CD4-positive, alpha-beta T cell (primary cell): ENCODE measurements at regions not wholly inside any gene's neighbourhood (a gene's known extent, or its start where the extent isn't known, plus 50 kb on each side); places are given as distances from the start of the nearest gene placed in this dataset.
"Not testable (repeated sequence)": the region's sequence is repeated elsewhere in the genome, so short reads cannot be mapped to it uniquely, and the experiment has no call there.

Experiments used
- ATAC-seq: fragments of 200-7000 bp; cut with Tn5 transposase; one replicate; pipeline ENCODE4 v1.10.0; 2022; ENCODE audit warnings: mild to moderate bottlenecking; ENCODE audit not compliant: poor library complexity
- CTCF ChIA-PET: fragments of 350-600 bp; sonication (Branson Sonifier 250); formaldehyde crosslinking; loops from one replicate; lab custom pipeline; 2021; ENCODE audit warnings: antibody characterized with exemption, inconsistent platforms; lab: Charles Lee
- POLR2A ChIA-PET: fragments of 350-600 bp; sonication (Branson Sonifier 250); formaldehyde crosslinking; loops from one replicate; lab custom pipeline; 2021; ENCODE audit warnings: antibody characterized with exemption, inconsistent platforms; lab: Charles Lee
- DNase-seq, 14 experiments: peaks; one replicate each; pipeline ENCODE4 v3.0.0-alpha.2; 2013 to 2020; ENCODE audit warnings: mixed read lengths in 2 of 14
- H3K27ac ChIP-seq, 2 donors: one replicate each; pipeline versions ENCODE4 v1.5.1 to v1.7.0; 2013; ENCODE audit warnings: low read length in 2 of 2, low read depth in 1 of 2, mild to moderate bottlenecking in 1 of 2
- H3K27me3 ChIP-seq, 2 experiments: 1 replicate in 1 of 2; 2 replicates in 1 of 2; pipeline versions ENCODE4 v1.6.1 to v1.7.0; 2013; ENCODE audit warnings: low read length in 2 of 2, control low read depth in 1 of 2, mild to moderate bottlenecking in 1 of 2, moderate library complexity in 1 of 2; ENCODE audit not compliant: insufficient read depth in 2 of 2, control insufficient read depth in 1 of 2
- H3K36me3 ChIP-seq: one replicate; pipeline ENCODE4 v1.6.1; 2013; ENCODE audit warnings: low read length, control low read depth; ENCODE audit not compliant: insufficient read depth
- H3K4me1 ChIP-seq: one replicate; pipeline ENCODE4 v1.6.1; 2013; ENCODE audit warnings: low read length, control low read depth; ENCODE audit not compliant: insufficient read depth
- H3K4me3 ChIP-seq: one replicate; pipeline ENCODE4 v1.5.1; 2013; ENCODE audit warnings: mild to moderate bottlenecking, low read length, moderate library complexity
- H3K9me3 ChIP-seq, 2 experiments: 1 replicate in 1 of 2; 2 replicates in 1 of 2; pipeline versions ENCODE4 v1.6.1 to v1.7.0; 2013; ENCODE audit warnings: low read length in 2 of 2, mild to moderate bottlenecking in 2 of 2, control low read depth in 1 of 2, moderate library complexity in 1 of 2; ENCODE audit not compliant: control insufficient read depth in 1 of 2, insufficient read depth in 1 of 2
- H3K27ac Mint-ChIP-seq: one replicate; pipeline ENCODE4 v1.8.0; 2020; ENCODE audit warnings: mixed read lengths
- H3K27me3 Mint-ChIP-seq: one replicate; pipeline ENCODE4 v1.8.0; 2021; ENCODE audit warnings: mixed read lengths
- H3K36me3 Mint-ChIP-seq: one replicate; pipeline ENCODE4 v1.8.0; 2021; ENCODE audit warnings: low read depth, mixed read lengths
- H3K4me1 Mint-ChIP-seq: one replicate; pipeline ENCODE4 v1.8.0; 2021; ENCODE audit warnings: low read depth, mixed read lengths
- H3K4me3 Mint-ChIP-seq: one replicate; pipeline ENCODE4 v1.8.0; 2020; ENCODE audit warnings: mild to moderate bottlenecking, mixed read lengths
- H3K9me3 Mint-ChIP-seq: one replicate; pipeline ENCODE4 v1.8.0; 2020; ENCODE audit warnings: mixed read lengths
- CTCF ChIP-seq: fragments of 200-600 bp; IDR thresholded peaks from one replicate; pipeline ENCODE4 v1.8.0; 2022; ENCODE audit warnings: antibody characterized with exemption, mild to moderate bottlenecking
- intact Hi-C, 2 experiments: fragments of 100-400 bp; cut with DNase I in 1 of 2; cut with micrococcal nuclease in 1 of 2; formaldehyde crosslinking; loops; one replicate each; pipeline versions ENCODE4 v1.15.1 to v1.9.0; 2023 to 2025; cut with DNase I, micrococcal nuclease

- H3K4me1 ChIP-seq, result no peaks in the 10 kb centered on the region
- intact Hi-C loops, result no loop called here
- ChIA-PET CTCF (no interaction called here), POLR2A (no interaction called here)
- Mint-ChIP-seq H3K27ac (no peak overlapping the region), H3K9me3 (peaks cover 4% of the 10 kb centered on the region), H3K4me1 (no peaks in the 10 kb centered on the region), H3K27me3 (peaks cover 24% of the 10 kb centered on the region), H3K36me3 (no peaks in the 10 kb centered on the region), H3K4me3 (no peak overlapping the region)
- H3K27ac ChIP-seq, result no peak overlapping the region
- H3K36me3 ChIP-seq, result no peaks in the 10 kb centered on the region
- no peak for TF ChIP-seq CTCF
- ATAC-seq (no peak), DNase-seq (no peak)
- H3K9me3 ChIP-seq, result peaks cover 0 to 6% of the 10 kb centered on the region in 2 experiments
- H3K27me3 ChIP-seq, result peaks cover 0 to 4% of the 10 kb centered on the region in 2 experiments
- H3K4me3 ChIP-seq, result no peak overlapping the region
Measured at GRCh38 chr15:98350276-98350675, 298.1 kb upstream of the IGF1R start.

GRCh38 chr15:98358274-98358673 is 290.1 kb upstream of the IGF1R start:
- intact Hi-C loops, H3K4me1 ChIP-seq, DNase-seq, H3K27ac ChIP-seq, H3K27ac Mint-ChIP-seq, H3K27me3 Mint-ChIP-seq, H3K27me3 ChIP-seq, H3K36me3 ChIP-seq, H3K4me1 Mint-ChIP-seq, H3K36me3 Mint-ChIP-seq, H3K4me3 ChIP-seq, H3K4me3 Mint-ChIP-seq, H3K9me3 ChIP-seq, ATAC-seq, H3K9me3 Mint-ChIP-seq, CTCF ChIA-PET, POLR2A ChIA-PET: not testable (repeated sequence)

GRCh38 chr15:98358971-98359370 is 289.4 kb upstream of the IGF1R start:
- Mint-ChIP-seq H3K27ac (no peak overlapping the region), H3K4me1 (no peaks in the 10 kb centered on the region), H3K27me3 (peaks cover 4% of the 10 kb centered on the region), H3K9me3 (peaks cover 10% of the 10 kb centered on the region), H3K4me3 (no peak overlapping the region), H3K36me3 (no peaks in the 10 kb centered on the region)
- TF ChIP-seq CTCF, result no peak
- Histone ChIP-seq H3K9me3 (no peaks in the 10 kb centered on the region), H3K4me1 (no peaks in the 10 kb centered on the region), H3K4me3 (no peak overlapping the region), H3K27ac (no peak overlapping the region), H3K36me3 (no peaks in the 10 kb centered on the region), H3K27me3 (peaks cover 0 to 2% of the 10 kb centered on the region in 2 experiments)
- no peak for DNase-seq
- CTCF ChIA-PET, result no interaction called here
- POLR2A ChIA-PET, result no interaction called here
- intact Hi-C loops, result no loop called here
- no peak for ATAC-seq

- Mint-ChIP-seq H3K9me3 (no peaks in the 10 kb centered on the region), H3K36me3 (no peaks in the 10 kb centered on the region), H3K4me1 (no peaks in the 10 kb centered on the region), H3K4me3 (no peak overlapping the region), H3K27me3 (peaks cover 4% of the 10 kb centered on the region), H3K27ac (no peak overlapping the region)
- ChIA-PET CTCF (no interaction called here), POLR2A (no interaction called here)
- intact Hi-C loops, result no loop called here
- ATAC-seq (no peak), DNase-seq (no peak)
- H3K4me3 ChIP-seq, result no peak overlapping the region
- no peak for TF ChIP-seq CTCF
- H3K36me3 ChIP-seq, result no peaks in the 10 kb centered on the region
- H3K4me1 ChIP-seq, result no peaks in the 10 kb centered on the region
- no peaks in the 10 kb centered on the region for H3K9me3 ChIP-seq
- H3K27ac ChIP-seq, result no peak overlapping the region
- peaks cover 0 to 2% of the 10 kb centered on the region in 2 experiments for H3K27me3 ChIP-seq
Measured at GRCh38 chr15:98363416-98363815, 284.9 kb upstream of the IGF1R start.
